Progenitor cell of endocrine pancreas (in vitro differentiated cells): ENCODE measurements at regions not wholly inside any gene's neighbourhood (a gene's known extent, or its start where the extent isn't known, plus 50 kb on each side); places are given as distances from the start of the nearest gene placed in this dataset.

Experiments
- DNase-seq: peaks from one replicate; pipeline ENCODE4 v3.0.0; 2021; ENCODE audit warnings: low spot score; ENCODE audit not compliant: unreplicated experiment
- H3K27ac Mint-ChIP-seq: 2 replicates; pipeline ENCODE4 v1.8.0; 2021; ENCODE audit warnings: mild to moderate bottlenecking, moderate library complexity, mixed read lengths
- H3K27me3 Mint-ChIP-seq: 2 replicates; pipeline ENCODE4 v1.8.0; 2021; ENCODE audit warnings: mixed read lengths
- H3K36me3 Mint-ChIP-seq: 2 replicates; pipeline ENCODE4 v1.8.0; 2022; ENCODE audit warnings: mixed read lengths; ENCODE audit not compliant: insufficient read depth
- H3K4me1 Mint-ChIP-seq: 2 replicates; pipeline ENCODE4 v1.8.0; 2021; ENCODE audit warnings: low read depth, mixed read lengths
- H3K4me3 Mint-ChIP-seq: 2 replicates; pipeline ENCODE4 v1.8.0; 2021; ENCODE audit warnings: low read depth, mild to moderate bottlenecking, moderate library complexity, mixed read lengths
- H3K9me3 Mint-ChIP-seq: 2 replicates; pipeline ENCODE4 v1.8.0; 2021; ENCODE audit warnings: low read depth, mixed read lengths
- TF ChIP-seq, protein P1 (sequence below): fragments of 200-600 bp; sonication (generic); IDR thresholded peaks from one replicate; pipeline ENCODE4 v1.5.0; 2021; ENCODE audit warnings: antibody characterized with exemption, mild to moderate bottlenecking; ENCODE audit not compliant: unreplicated experiment

- no peaks in the 10 kb centered on the region for H3K27me3 Mint-ChIP-seq
- H3K9me3 Mint-ChIP-seq: no peaks in the 10 kb centered on the region
- no peaks in the 10 kb centered on the region for H3K36me3 Mint-ChIP-seq
- TF ChIP-seq, protein P1, sequence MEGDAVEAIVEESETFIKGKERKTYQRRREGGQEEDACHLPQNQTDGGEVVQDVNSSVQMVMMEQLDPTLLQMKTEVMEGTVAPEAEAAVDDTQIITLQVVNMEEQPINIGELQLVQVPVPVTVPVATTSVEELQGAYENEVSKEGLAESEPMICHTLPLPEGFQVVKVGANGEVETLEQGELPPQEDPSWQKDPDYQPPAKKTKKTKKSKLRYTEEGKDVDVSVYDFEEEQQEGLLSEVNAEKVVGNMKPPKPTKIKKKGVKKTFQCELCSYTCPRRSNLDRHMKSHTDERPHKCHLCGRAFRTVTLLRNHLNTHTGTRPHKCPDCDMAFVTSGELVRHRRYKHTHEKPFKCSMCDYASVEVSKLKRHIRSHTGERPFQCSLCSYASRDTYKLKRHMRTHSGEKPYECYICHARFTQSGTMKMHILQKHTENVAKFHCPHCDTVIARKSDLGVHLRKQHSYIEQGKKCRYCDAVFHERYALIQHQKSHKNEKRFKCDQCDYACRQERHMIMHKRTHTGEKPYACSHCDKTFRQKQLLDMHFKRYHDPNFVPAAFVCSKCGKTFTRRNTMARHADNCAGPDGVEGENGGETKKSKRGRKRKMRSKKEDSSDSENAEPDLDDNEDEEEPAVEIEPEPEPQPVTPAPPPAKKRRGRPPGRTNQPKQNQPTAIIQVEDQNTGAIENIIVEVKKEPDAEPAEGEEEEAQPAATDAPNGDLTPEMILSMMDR: no peak
- H3K27ac Mint-ChIP-seq: no peak overlapping the region
- no peak for DNase-seq
- H3K4me3 Mint-ChIP-seq: no peak overlapping the region
- H3K4me1 Mint-ChIP-seq: peaks cover 8% of the 10 kb centered on the region
Measured at GRCh38 chr4:31356839-31357238, 636.7 kb downstream of the PCDH7 start.

- H3K4me1 Mint-ChIP-seq: peaks cover 1% of the 10 kb centered on the region
- H3K9me3 Mint-ChIP-seq: peaks cover 4% of the 10 kb centered on the region
- TF ChIP-seq, protein P1: no peak
- no peaks in the 10 kb centered on the region for H3K27me3 Mint-ChIP-seq
- H3K36me3 Mint-ChIP-seq: no peaks in the 10 kb centered on the region
- no peak overlapping the region for H3K27ac Mint-ChIP-seq
- no peak overlapping the region for H3K4me3 Mint-ChIP-seq
- DNase-seq: no peak
Measured at GRCh38 chr4:31360786-31361185, 640.6 kb downstream of the PCDH7 start.

GRCh38 chr4:31362756-31363155 is 642.6 kb downstream of the PCDH7 start:
- Mint-ChIP-seq H3K36me3 (no peaks in the 10 kb centered on the region), H3K27ac (no peak overlapping the region), H3K27me3 (no peaks in the 10 kb centered on the region), H3K9me3 (peaks cover 4% of the 10 kb centered on the region), H3K4me3 (no peak overlapping the region), H3K4me1 (no peaks in the 10 kb centered on the region)
- TF ChIP-seq, protein P1: no peak
- no peak for DNase-seq

GRCh38 chr4:31365006-31365690 is 645.0 kb downstream of the PCDH7 start:
- TF ChIP-seq, protein P1: no peak
- Mint-ChIP-seq H3K27me3 (no peaks in the 10 kb centered on the region), H3K27ac (no peak overlapping the region), H3K4me3 (no peak overlapping the region), H3K9me3 (peaks cover 4% of the 10 kb centered on the region), H3K36me3 (no peaks in the 10 kb centered on the region), H3K4me1 (no peaks in the 10 kb centered on the region)
- DNase-seq: no peak

DNA sequence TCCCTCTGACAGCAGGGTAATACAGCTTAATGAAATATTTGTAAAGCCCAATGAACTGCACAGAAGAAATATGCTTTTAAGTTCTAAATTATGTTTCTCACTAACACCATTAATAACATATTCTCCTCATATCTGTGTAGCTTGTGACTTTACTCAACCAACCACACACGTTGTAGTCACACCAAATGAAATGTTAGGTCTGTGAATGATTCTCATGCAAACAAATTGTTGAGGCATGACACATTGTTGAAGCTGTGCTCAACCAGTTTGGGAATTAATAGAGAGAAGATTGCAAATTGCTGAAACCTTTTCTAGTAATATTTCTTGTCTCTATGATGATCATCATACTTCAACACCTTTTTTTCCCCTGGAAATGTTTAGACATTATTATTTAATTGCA is 645.9 kb downstream of the PCDH7 start:
- Mint-ChIP-seq H3K4me1 (no peaks in the 10 kb centered on the region), H3K27me3 (no peaks in the 10 kb centered on the region), H3K27ac (no peak overlapping the region), H3K9me3 (peaks cover 4% of the 10 kb centered on the region), H3K36me3 (no peaks in the 10 kb centered on the region), H3K4me3 (no peak overlapping the region)
- DNase-seq: no peak
- TF ChIP-seq, protein P1: no peak
